HEK293 (cell line): ENCODE measurements at regions not wholly inside any gene's neighbourhood (a gene's known extent, or its start where the extent isn't known, plus 50 kb on each side); places are given as distances from the start of the nearest gene placed in this dataset.

Experiments
- ZNF324 ChIP-seq: fragments of 450-650 bp; formaldehyde crosslinking; IDR thresholded peaks from 2 replicates; pipeline ENCODE4 v1.5.1; 2016; ENCODE audit warnings: missing biosample characterization, missing genetic modification characterization
- TF ChIP-seq, protein P1 (sequence below): fragments of 450-650 bp; formaldehyde crosslinking; IDR thresholded peaks from 2 replicates; pipeline ENCODE4 v1.5.1; 2016; ENCODE audit warnings: missing biosample characterization, missing genetic modification characterization

DNA sequence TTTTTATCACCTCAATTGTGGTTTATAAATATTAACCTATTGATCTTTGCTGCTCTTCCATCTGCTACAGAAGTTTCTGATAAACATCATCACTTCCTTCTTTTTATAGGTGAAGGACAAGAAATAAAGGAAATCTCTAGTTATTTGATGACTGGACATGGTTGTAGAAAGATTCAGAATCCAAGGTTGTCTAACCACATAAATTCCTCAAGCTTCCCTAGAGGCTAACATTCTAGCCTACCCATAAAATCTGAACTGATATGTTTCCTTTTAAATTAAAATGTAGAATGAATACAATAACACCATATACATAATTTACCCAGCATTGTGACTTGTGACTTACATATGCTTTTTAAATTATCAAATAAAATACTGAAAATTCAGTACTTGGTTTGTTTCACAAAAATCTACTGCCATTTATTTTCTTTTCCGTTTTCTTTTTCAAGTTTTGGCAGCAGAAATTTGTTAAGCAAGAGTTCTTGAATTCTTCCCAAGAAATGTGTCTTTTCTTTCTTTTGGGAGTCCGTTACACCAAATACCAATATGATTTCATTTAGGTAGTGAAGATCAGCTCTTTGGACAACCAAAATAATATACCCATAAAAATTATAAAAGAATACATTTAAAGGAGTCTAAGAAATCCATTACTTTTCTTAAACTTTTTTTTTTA, 513.2 kb upstream of the ADGRL2 start:
- TF ChIP-seq, protein P1, sequence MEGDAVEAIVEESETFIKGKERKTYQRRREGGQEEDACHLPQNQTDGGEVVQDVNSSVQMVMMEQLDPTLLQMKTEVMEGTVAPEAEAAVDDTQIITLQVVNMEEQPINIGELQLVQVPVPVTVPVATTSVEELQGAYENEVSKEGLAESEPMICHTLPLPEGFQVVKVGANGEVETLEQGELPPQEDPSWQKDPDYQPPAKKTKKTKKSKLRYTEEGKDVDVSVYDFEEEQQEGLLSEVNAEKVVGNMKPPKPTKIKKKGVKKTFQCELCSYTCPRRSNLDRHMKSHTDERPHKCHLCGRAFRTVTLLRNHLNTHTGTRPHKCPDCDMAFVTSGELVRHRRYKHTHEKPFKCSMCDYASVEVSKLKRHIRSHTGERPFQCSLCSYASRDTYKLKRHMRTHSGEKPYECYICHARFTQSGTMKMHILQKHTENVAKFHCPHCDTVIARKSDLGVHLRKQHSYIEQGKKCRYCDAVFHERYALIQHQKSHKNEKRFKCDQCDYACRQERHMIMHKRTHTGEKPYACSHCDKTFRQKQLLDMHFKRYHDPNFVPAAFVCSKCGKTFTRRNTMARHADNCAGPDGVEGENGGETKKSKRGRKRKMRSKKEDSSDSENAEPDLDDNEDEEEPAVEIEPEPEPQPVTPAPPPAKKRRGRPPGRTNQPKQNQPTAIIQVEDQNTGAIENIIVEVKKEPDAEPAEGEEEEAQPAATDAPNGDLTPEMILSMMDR (tag by site-specific recombination) = no peak
- no peak for TF ChIP-seq ZNF324 (tag by site-specific recombination)
